HG03159 (cell line): ENCODE measurements at regions not wholly inside any gene's neighbourhood (a gene's known extent, or its start where the extent isn't known, plus 50 kb on each side); places are given as distances from the start of the nearest gene placed in this dataset.
"Not testable (repeated sequence)": the region's sequence is repeated elsewhere in the genome, so short reads cannot be mapped to it uniquely, and the experiment has no call there.

Source experiments
- ATAC-seq: cut with Tn5 transposase; IDR thresholded peaks from one replicate; pipeline ENCODE4 v1.9.1; 2021; ENCODE audit warnings: mild to moderate bottlenecking, moderate library complexity; ENCODE audit not compliant: unreplicated experiment

DNA sequence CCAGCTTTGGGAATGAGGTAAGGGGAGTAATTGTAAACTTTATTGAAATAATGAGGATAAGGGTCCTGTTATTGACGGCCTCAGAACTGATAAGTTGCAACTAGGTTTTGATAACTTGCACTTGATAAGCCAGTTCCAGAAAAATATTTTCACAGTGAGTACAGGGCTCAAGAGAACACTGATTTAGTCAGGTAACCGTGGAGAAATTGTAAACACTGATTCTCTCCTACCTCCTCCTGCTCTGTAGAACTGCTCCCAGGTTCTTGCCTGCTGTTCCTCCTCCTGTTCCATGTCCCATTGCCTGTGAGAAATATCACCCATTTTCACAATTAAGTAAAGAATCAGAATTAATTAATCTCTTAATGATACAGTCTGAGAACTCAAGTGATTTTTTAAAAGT is 55.0 kb upstream of the CXXC4 start:
- ATAC-seq = no peak

DNA sequence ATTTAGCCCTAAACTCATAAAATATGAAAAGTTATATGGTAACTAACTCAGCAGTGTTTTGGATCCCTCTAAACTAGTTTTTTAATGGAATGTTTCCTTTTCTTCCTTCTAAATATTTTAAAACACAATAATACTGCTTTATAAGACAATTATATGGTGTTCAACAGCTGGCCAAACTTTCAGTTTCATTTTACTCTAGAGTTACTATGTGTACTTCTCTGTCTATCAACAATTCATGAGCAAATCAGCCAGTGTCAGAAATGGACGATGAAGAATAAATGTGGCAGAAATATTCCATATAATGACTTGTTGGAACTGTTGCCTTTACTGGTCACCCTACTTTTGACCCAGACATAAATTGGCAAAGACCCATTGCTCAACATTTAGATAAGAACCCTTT is 64.8 kb upstream of the CXXC4 start:
- peak; percentile 62 for ATAC-seq

DNA sequence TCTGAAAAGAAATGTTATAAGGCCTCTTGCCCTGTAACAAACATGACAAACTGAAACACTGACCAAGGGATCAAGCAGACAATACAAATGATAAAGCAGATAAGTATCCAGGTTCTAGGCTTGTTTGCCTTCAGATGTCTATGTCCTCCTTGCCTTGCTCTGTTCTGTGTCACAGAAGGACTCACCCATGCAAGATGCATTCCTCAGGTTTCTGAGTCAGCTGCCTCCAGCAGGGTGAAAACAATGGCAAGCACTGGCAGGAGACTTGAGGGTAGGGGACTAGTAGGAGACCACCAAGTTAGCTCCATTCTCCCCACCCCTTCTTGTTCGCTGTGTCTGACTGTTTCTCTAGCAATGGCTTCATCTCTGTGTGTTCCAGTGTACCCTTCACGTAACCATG is 76.6 kb upstream of the CXXC4 start:
- ATAC-seq = no peak

DNA sequence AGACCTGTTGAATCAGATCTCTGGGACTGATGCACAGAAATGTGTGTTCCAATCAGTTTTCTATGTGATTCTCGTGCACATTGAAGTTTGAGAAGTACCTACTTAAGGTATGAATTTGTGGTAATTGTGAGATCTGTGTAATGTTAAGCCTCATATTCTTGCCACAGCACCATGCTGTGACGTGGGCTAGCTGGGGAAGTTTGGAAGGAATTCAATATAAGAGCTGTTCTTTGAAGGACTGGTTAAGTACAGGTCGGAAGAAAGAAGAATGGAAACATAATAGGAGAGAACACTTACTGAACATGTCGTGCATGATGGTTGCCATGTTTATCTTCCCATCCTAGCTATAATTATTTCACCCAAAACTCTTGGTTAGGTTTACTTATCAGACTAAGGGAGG is 79.7 kb upstream of the CXXC4 start:
- no peak for ATAC-seq

DNA sequence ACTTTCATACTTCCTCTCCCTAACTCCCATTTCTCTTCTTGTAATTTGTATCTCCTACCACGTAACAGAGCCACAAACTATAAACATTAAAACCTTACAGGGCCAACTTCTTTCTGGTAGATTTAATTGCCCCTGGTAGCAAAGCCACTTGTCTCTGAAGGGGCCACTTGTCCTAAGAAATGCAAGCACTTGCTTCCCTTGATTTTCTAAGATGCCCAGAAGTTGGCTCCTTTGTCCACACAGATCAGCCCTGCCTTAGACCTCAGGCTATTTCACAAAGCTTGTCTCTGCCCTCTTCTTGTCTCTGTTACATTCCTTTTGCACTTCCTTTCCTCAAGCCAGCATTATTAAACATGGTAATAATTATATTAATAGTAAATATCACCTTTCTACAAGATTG is 80.6 kb upstream of the CXXC4 start:
- no peak for ATAC-seq

DNA sequence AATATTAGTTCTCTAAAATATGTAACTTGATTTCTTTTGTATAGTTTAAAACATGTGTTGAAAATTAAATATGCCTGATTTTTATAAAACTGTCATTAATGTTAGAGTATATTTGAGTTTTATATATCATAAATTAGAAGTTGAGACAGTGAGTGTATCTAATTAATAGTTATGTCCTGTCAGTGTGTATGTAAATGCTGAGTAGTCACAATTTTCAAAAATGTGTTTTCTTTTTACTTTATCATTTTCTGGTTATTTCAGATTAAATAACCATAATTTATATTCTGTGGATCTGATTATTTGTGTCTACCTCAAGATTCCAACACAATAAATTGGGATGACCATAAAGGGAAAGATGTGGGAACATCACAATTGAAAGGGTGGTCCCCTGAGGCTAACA is 82.7 kb upstream of the CXXC4 start:
- ATAC-seq = no peak

DNA sequence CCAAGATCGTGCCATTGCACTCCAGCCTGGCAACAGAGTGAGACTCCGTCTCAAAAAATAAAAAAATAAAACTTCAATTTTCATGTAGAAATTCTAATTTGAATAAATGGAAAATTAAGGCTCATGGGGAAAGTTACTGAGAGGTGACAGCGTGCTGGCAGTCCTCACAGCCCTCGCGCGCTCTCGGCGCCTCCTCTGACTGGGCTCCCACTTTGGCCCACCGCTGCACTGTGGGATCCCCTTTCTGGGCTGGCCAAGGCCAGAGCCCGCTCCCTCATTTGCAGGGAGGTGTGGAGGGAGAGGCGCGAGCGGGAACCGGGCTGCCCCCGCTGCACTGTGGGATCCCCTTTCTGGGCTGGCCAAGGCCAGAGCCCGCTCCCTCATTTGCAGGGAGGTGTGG is 86.8 kb upstream of the CXXC4 start:
- not testable (repeated sequence) for ATAC-seq

DNA sequence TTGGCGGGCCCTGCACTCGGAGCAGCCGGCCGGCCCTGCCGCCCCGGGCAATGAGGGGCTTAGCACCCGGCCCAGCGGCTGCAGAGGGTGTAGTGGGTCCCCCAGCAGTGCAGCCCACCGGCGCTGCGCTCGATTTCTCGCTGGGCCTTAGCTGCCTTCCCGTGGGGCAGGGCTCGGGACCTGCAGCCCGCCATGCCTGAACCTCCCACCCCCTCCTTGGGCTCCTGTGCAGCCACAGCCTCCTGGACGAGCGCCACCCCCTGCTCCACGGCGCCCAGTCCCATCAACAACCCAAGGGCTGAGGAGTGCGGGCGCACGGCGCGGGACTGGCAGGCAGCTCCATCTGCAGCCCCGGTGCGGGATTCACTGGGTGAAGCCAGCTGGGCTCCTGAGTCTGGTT is 87.4 kb upstream of the CXXC4 start:
- not testable (repeated sequence) for ATAC-seq

DNA sequence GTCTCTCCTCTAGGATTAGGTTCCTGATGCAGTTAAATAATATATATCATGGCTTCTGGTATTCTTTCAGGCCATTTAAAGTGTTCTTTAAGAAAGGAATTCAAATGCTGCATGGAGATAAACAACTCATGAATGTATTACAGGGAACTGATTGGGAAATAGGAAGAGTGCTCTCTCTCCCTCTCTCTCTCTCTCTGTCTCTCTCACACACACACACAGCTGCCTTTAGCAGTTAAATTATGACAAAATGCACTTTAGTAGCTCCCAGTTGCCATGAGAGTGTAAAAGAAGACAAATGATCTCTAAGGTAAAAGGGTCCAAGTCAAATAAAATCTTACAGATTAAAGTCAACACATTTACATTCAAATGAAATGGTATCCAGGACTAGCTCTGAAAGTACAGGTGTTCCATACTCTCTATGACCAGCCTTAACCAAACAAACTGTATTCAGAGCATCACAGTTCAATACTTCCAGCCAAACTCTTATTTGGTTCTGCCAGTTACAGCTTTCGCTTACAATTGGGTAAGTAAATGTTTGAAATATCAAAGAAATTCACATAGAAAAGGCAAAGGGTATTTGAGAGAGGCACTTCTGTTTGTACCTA is 94.7 kb upstream of the CXXC4 start:
- ATAC-seq = no peak

DNA sequence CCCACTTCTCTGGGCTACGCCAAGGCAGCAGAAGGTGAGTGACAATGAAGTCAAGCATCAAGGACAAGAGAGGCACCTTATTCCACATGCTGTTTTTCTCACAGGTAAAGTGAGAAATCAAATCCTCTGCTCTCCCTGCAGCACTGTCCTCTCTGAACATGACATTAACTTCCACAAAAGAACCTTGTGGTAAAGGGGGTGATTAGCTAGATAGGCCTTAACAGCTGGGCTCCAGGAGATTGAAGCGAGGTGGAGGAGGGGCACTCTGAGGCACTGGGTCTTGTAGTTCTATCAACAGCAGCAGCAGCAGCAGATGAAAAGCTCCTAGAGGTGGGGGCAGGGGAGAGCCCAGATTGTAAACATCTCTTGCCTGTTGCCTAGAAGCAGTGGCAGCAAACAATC is 96.8 kb upstream of the CXXC4 start:
- ATAC-seq = no peak

DNA sequence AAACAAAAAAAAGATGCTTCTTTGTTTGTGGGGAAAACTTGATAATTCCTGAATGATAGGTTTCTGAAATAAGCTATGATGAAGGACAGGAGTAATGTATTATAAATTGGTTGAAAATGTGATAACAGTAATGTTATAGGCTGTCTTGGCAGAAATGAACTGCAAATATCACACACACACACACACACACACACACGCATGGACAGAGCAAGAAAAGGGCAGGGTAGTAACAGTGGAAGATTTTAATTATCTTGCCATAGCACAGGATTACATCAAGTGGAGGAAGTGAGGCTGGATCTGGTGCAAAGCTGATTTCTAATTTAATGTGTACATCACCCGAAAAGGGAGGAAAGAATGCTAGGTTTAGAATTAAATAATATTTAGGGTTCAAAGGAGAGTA is 97.5 kb upstream of the CXXC4 start:
- ATAC-seq = no peak

DNA sequence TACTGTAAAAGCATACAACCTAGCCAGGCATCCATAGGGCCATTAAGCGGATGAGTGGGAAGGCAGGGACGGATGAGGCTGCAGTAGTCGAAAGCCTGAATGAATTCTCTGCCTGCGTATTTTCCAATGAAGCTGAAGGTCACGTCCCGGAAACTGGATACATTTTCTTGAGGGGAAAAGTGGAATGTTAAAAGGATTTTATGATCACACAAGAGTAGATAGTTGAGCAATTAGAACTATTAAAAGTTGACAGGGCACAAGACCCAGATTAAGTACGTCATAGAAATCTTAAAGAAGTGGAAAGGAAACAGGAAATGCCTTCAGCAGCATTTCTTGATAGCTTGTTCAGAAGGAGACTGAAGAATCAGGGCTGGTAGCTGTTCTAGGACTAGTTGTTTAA is 98.3 kb upstream of the CXXC4 start:
- no peak for ATAC-seq

DNA sequence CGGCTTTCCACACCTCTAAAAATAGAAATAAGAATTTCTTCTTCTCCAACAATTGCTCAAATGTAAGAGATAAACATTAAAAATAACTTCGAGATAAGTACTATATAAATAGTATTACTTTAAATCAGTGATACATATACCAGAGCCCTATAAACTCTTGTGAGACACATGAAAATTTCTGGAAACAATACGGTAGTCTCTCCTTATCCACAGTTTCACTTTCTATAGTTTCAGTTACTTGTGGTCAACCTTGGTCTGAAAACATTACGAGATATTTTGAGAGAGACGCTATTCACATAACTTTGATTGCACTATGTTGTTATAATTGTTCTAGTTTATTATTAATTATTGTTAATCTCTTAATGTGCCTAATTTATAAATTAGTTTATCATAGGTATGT is 101.5 kb upstream of the CXXC4 start:
- no peak for ATAC-seq

DNA sequence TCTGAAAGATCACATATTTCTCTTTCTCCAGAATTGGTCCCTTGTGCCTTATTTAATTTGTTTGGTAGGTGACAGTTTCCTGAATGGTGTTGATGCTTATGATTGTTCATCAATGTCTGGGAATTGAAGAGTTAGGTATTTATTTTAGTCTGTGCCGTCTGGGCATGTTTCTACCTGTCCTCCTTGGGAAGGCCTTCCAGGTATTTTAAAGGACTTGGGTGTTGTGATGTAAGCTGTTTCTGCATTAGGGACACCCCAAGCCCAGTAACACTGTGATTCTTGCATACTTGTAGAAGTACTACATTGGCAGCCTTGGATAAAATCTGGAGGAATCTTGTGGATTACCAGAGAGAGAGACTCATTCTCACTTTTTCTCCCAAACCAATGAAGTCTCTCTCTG is 120.8 kb upstream of the CXXC4 start:
- ATAC-seq = no peak

DNA sequence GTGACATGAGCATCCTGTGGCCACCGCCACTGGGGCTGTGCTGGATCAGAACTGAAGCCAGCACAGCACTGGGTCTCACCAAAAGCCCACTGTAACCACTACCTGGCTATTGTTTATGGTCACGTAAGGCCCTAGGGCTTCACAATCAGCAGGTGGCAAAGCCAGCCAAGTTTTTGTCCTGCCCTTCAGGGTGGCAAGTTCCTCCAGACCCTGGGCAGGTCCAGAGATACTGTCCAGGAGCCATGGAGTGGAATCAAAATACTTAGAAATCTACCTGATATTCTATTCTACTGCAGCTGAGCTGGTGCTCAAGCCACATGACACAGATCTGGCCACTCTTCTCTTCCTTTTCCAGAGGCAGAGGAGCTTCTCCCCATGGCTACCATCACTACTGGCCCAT is 121.2 kb upstream of the CXXC4 start:
- no peak for ATAC-seq

DNA sequence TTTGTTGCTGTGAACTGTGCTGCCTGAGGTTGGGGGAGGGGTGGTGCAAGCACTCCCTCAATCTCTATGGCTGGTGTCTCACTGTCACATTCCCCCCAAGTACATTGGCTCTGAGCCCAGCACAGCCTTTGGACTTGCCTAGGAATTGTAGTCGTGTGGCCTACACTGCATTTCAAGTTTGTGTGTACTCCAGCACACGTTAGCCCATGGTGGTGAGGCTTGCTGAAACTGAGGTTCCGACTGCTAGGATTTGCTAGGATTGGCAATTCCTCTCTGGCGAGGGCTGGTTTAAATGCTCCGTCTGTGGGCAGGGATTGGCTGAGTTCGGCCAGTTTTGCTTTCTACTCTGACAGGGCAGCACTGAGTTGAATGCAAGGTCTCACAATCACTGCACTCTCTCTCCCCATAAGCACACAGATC is 121.7 kb upstream of the CXXC4 start:
- no peak for ATAC-seq

DNA sequence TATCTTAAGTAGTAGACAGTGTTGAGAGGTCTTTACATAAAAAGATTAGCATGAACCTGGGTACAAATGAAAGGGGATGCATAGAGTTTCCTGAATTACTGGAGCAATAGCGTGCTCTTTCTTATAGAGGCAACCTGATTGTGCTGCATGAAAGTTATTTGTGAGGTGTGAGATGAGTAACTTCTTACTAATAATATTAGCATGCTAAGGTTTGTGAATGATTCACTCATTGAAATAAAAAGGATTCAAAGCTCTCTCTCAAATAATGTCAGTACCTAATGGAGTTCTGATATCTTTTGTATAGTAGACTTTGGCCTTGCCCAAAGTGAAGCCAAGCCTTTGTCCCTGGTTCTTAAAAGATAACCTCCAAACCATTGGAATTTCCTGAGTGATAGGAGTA is 131.0 kb upstream of the CXXC4 start:
- no peak for ATAC-seq

DNA sequence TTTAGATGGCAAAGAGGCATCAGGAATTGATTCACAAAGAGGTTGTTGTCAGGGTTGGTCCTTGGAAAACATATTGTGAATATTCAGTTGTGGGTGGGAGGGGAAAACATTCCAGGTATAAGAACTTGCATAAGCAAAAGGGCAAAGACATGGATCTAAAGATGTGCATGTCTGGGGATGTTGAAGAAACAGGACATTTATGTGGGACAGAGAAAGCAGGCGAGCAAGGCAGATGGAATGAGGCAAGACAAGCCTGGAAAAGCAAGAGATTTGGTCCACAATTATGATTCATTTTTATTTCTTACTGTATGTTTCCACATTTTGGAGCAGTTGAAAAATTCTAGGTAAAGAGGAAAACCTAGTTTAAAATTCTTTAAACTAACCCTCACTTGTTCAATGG is 134.9 kb upstream of the CXXC4 start:
- no peak for ATAC-seq

DNA sequence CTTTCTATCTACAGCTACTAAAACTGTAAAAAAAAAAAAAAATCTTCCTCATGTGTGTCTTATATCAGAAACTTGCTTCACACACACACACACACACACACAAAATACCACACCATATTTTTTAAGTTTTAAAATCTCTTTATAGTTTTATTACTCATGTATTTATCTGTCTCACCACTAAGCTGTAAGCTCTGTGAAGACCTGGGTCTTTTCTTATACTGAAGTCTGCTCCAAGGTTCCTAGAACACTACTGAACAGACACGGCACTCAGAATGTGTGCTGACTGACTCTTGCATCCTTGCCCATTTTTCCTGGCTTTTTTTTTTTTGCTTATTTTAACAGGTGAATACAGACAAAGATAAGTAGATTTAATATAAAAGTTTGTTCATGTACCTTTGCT is 135.6 kb upstream of the CXXC4 start:
- ATAC-seq = no peak

DNA sequence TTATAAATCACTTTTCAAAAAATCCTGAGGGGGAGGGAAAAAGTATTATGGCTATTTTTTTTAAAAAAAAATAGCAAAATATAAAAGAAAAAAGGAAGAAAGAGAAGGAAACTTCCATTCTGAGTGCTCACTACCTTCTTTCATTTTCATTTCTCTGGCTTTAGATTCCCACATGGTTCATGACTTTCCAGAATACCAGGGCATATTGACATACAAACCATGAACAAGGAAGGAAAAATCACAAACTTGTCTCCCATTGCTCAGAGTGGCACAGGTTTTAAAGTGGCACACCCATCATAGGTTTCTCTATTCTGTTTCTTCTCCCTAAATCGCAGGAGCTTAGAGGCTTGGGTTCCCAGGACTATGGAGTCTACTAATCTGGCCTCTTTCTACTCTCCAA is 136.3 kb upstream of the CXXC4 start:
- ATAC-seq = no peak

DNA sequence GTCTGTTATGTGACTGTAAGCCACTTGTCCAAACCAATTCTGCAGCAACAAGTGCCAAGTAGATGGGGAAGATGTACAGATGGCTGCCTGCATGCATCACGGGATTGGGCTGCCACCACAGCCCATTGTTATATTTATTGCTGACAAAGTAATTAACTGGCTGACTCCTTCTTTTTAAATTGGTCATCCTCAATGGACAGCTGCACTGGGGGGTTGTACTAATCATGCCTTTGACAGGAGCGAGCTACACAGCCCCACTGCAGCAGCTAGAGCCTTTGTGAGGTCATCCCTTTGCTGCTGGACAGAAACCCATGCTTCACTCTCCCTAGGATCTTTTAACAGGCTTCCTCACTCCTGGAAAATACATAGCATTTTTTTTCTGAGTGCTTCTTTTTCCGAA is 146.7 kb upstream of the CXXC4 start:
- ATAC-seq = no peak

DNA sequence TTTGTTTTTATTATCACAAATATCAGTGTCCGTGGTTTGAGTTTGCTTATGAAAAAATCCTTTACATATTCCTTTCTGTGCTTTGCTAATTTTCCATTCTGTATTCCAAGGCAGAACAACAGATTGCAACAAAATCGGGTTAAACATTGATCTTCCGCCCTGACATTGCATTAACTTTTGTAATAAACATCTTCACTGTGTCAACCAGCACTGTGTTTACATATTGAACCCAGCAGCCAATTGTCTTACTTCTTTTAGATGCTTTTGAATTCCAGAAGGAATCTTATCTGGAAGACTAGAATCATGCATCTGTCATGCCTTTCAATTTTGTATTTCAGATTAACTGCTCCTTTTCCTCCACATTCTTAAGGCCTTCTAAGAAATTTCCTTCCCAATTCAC is 147.8 kb upstream of the CXXC4 start:
- no peak for ATAC-seq

DNA sequence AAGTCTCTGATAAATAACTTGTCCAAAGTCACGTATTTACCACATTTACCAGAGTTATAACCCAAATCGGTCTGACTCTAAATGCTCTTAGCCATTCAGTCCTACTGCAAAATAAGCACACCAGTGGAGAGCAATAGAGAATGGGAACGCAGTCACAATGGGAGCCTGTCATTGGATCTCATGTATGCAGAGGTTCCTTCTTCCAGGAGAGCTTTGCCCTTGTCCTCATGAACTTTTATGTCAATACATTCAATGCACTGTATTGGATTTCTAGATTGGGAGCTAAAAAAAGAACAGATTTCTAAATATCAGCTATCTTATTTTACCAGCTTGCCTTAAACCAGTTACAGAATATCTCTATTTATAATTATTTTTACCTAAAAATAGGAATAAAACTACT is 149.1 kb upstream of the CXXC4 start:
- no peak for ATAC-seq

DNA sequence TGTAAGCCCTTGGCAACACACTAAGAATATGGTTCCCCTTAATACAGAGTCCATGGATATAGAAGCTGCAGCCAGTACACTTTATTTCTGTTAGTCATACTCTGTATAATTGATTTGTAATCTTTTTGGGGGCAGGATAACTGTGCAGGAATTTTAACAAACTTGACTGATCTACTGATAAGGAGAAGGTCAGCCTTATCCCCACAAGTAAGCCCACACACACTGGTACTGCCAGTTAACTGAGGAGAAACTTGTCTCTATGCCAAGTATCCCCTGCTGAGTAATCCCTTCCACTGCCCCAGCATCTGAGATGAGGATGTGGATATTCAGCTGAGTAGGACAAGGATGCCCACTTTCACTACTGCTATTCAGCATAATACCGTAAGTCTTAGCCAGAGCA is 154.9 kb upstream of the CXXC4 start:
- ATAC-seq = no peak
